D721Med (cell line): ENCODE measurements at regions not wholly inside any gene's neighbourhood (a gene's known extent, or its start where the extent isn't known, plus 50 kb on each side); places are given as distances from the start of the nearest gene placed in this dataset.

Experiments
- DNase-seq: peaks from one replicate; pipeline ENCODE4 v3.0.0; 2011; ENCODE audit warnings: low spot score; ENCODE audit not compliant: insufficient read length
- FAIRE-seq: peaks from 2 replicates; lab custom pipeline; 2011; peaks lifted over from hg19 to GRCh38; lab: Jason Lieb, UNC
- CTCF ChIP-seq: IDR thresholded peaks from 2 replicates; pipeline ENCODE4 v1.5.1; 2012; ENCODE audit warnings: mild to moderate bottlenecking, control low read depth; ENCODE audit not compliant: insufficient read depth; ENCODE audit errors: missing control alignments

- no peak for DNase-seq
- TF ChIP-seq CTCF: no peak
- no peak for FAIRE-seq
Observed at GRCh38 chr4:120354381-120354780, 287.7 kb upstream of the MAD2L1 start.

DNA sequence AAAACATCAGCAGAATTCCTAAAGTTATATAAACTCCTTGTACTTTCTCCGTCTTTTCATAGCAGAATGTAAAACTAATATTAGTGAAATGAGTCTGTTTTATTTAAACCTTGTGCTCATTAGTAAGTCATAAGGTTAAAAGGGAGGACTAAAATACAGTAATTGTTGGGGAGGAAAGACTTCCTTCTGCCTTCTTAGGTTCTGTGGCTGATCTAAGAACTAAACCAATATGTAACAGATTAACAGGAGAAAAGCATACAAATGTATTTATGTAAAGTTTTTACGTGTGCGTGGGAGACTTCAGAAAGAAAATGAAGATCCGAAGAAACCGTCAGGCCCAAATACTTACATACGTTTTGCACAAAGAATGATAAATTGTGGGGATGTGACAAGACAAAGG lies 286.6 kb upstream of the MAD2L1 start:
- FAIRE-seq (no peak), DNase-seq (no peak)
- TF ChIP-seq CTCF: no peak

DNA sequence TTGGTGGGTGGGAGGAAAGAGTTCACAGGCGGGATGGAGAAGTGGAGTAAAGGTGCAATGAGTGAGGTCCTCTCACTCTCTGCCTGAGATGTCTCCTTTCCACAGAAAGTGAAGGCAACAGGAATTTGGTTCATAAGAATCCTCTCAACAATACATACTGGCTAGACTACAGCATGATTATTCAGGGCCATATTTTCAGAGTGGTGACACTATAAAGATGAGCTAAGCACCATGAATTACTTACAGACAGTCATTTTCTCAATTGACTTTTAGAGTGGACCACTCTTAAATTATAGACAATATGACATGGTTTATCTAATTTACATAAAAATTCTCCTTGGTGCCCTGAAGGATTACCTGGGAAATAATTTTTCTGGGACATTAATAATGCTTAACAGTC lies 286.1 kb upstream of the MAD2L1 start:
- DNase-seq (no peak), FAIRE-seq (no peak)
- no peak for TF ChIP-seq CTCF

DNA sequence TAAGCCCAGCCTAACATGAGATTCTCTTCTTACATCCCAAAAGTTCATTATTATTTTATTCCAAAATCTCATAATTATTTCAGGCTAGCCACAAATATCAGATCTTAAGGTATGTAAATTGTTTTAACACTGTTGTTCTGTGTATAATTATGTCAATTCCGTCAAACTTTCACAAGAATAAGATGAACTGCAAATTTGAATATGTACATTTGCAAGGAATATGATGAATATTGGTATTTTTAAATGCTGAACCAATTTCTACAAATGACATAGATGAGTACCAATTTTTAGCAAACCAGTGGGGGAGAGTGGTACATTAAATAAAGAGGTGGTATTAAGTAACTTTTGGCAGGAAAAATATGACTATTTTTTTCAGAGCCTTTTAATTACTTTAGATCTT lies 282.3 kb upstream of the MAD2L1 start:
- no peak for TF ChIP-seq CTCF
- FAIRE-seq (no peak), DNase-seq (no peak)

GRCh38 chr4:120348521-120348920 lies 281.9 kb upstream of the MAD2L1 start:
- no peak for TF ChIP-seq CTCF
- FAIRE-seq (no peak), DNase-seq (no peak)

GRCh38 chr4:120331486-120332370 lies 265.1 kb upstream of the MAD2L1 start:
- no peak for TF ChIP-seq CTCF
- FAIRE-seq (no peak), DNase-seq (no peak)

DNA sequence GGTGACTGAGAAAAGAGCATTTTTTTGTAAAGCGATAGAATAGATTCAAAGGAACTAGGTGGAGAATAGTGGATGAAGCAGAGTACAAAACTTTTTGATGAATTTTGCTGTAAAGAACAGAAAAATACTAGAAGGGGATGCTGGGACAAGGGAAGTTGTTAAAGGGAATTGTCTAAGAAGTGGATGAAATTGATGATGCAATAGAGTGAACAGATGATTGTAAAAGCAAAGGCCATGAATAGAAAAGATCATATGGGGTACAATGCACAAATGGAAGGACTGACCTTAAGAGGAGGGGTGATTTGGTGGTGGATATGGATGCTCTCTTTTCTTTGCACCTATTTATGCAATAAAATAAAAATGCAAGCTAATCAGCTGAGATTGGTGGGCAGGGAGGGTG lies 262.7 kb upstream of the MAD2L1 start:
- no peak for TF ChIP-seq CTCF
- no peak for DNase-seq
- FAIRE-seq: no peak
